GM12873 (cell line): ENCODE measurements at regions not wholly inside any gene's neighbourhood (a gene's known extent, or its start where the extent isn't known, plus 50 kb on each side); places are given as distances from the start of the nearest gene placed in this dataset.

Source experiments
- CTCF ChIP-seq: IDR thresholded peaks from 2 replicates; pipeline ENCODE4 v1.5.1; 2012; ENCODE audit warnings: low read depth, mild to moderate bottlenecking, moderate library complexity, low read length, control low read depth; ENCODE audit not compliant: insufficient read depth; ENCODE audit errors: missing control alignments

- no peak for TF ChIP-seq CTCF
These were observed 215.4 kb upstream of the NR4A3 start for GRCh38 chr9:99606296-99606695.

GRCh38 chr9:99606957-99607356, 214.7 kb upstream of the NR4A3 start:
- TF ChIP-seq CTCF: no peak

GRCh38 chr9:99607842-99608448, 213.7 kb upstream of the NR4A3 start:
- TF ChIP-seq CTCF: no peak

- TF ChIP-seq CTCF: no peak
These were observed 207.3 kb upstream of the NR4A3 start for GRCh38 chr9:99614341-99614740.

- no peak for TF ChIP-seq CTCF
These were observed 200.6 kb upstream of the NR4A3 start for GRCh38 chr9:99621040-99621439.

- TF ChIP-seq CTCF: no peak
These were observed 199.0 kb upstream of the NR4A3 start for GRCh38 chr9:99622679-99623078.

- TF ChIP-seq CTCF: no peak
These were observed 197.8 kb upstream of the NR4A3 start for GRCh38 chr9:99623780-99624364.
